ENCODE measurements at regions not wholly inside any gene's neighbourhood (a gene's known extent, or its start where the extent isn't known, plus 50 kb on each side); places are given as distances from the start of the nearest gene placed in this dataset.
A peak's percentile ranks its signal among the peaks of the same experiment; 100 is the strongest.

DNA sequence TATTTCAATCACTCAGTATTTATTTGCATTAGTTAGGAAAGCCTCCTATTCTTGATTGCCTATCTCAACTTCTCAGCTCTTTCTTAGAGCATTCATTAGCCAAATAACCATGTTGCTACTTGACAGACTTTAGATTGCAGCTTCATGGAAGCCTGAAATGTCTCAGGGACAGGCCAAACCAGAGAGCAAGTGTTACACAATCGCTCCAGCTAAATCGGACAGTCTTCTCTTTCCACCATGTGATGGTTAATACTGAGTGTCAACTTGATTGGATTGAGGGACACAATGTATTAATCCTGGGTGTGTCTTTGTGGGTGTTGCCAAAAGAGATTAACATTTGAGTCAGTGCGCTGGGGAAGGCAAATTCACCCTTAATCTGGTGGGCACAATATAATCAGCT is 106.5 kb upstream of the DRD2 start:
- DNase-seq (ENCODE audit: low spot score) = no peak

DNA sequence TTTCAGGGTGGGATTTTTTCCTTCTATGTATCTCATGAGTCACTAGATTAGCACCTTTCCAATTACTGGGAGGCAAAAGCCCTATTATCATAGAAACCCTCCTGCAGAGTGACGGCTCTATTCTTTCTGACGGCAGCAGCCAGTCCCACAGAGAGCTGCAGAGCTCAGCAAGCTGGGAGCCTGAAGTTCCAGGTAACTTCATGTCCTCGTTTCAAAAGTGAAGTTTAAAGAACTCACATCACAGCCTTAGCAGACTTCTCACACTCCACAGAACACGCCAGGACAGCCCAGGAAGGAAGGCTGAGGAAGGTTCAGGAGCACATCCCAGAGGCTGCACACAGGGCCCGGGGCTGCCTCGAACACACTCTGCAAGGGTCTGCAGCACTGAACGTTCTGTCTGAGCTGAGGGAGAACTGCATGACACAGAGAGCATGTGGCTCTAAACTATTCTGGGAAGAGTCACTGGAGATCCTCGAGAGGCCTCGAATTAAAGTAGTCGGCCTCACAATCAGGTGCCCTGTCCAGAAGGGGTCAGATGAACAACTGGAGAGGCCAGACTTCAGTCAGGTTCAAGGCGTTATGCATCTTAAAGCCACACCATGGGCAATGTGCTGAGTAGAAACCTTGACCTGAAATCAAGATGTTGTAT is 104.2 kb upstream of the DRD2 start:
- DNase-seq (ENCODE audit: low spot score) = no peak

DNA sequence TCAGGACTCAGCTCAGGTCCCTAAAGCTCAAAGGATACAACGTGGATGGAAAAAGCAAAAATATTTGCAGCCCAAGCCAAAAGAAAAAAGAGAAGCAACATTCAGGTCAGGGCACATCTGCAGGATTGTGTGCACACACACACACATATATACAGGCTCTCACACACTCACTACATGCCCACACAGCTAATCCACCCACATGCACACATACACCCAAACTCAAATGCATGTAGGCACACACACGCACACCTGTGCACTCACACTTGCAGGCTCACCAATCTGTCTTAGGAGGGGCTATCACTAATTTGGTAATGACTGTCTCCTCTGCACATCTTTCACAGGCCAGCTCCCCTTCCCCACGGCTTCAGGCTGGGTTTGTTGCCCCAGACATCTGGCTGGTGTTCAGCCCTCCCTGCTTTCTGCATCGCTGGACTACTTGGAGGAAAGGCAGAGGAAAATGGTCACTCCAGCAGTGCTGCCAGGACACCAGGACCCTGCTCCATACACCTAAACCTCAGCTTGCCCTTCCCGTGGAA is 103.6 kb upstream of the DRD2 start:
- DNase-seq (ENCODE audit: low spot score) = no peak

DNA sequence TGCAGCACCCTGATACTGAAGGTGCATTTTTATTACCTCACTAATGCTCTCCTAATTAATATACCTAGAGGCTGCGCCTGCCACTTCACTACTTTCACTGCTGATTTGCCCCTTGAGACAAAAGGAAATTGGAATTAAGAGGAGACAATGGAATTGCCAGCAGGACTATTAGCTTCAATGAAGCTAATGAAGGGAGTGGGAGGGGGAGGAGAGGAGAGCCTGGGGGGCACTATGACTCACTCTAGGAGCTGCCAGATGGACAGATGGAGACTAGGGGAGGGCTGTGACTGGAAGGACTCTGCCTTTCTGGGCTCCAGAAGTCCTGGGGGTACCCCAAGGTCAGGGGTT is 102.8 kb upstream of the DRD2 start:
- DNase-seq (ENCODE audit: low spot score) = no peak

DNA sequence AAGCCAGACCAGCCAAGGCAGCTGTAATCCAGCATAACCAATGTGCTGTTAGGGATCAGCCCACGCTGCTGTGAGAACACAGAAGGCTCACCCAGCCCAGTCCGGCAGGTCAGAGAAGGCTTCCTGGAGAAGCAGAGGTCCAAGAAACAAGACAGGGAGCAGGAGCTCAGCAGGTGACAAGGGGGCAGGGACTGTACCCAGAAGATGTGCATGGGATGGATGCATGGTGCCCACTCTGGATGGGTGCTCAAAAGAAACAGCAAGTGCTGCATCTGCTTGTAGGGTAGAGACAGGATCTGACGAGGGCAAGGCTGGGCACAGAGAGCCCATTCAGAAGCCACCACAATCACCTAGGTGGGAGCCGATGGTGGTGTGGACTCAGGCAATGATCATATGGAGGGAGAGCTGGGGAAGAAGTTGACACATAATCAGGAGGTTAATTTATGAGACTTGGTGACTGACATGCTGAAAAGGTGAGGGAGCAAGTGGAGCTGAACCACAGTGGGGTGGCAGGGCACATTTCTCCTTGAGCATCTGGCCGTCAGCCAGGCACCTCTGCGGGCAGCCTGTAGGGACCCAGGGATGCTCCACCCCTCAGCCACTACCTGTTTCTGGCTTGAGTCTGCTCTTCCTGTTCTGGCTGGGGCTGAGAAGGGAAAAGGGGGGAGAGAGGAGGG is 102.3 kb upstream of the DRD2 start:
- no peak for DNase-seq (ENCODE audit: low spot score)

DNA sequence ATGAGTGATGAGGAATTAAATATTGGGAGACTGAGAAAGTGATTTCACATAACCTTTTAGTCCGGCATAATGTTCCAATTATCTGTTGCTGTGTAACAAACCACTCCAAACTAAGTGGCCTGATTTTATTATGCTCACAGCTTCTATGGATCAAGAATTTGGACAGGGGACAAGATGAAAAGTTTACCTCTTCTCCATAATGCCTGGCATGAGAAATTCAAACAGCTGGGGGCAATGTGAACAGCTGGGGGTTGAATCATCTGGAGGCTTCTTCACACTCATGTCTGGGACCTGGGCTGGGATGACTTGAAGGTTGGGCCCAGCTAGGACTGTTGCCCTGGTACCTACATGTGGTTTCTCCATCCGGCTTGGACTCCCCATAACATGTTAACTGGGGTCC is 99.4 kb upstream of the DRD2 start:
- DNase-seq (ENCODE audit: low spot score) = no peak

DNA sequence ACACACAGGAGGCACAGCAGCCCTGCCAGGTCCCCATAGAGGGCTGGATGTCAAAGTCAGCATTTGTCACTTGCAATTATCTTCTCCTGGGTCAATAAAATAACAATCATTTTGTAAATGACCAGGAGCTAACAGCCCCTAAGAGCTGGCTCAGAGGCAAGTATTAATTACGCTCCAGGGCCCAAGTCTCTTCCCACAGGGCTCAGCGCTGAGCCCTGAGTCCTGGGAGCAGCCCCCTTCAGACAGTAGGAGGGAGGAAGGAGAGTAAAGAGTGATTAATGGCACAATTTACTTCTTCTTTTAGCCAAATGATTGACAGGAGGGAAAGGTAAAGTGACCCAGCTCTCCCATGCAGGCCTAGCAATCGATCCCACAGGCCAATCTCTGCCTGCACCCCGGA is 99.0 kb upstream of the DRD2 start:
- DNase-seq (ENCODE audit: low spot score) = no peak

DNA sequence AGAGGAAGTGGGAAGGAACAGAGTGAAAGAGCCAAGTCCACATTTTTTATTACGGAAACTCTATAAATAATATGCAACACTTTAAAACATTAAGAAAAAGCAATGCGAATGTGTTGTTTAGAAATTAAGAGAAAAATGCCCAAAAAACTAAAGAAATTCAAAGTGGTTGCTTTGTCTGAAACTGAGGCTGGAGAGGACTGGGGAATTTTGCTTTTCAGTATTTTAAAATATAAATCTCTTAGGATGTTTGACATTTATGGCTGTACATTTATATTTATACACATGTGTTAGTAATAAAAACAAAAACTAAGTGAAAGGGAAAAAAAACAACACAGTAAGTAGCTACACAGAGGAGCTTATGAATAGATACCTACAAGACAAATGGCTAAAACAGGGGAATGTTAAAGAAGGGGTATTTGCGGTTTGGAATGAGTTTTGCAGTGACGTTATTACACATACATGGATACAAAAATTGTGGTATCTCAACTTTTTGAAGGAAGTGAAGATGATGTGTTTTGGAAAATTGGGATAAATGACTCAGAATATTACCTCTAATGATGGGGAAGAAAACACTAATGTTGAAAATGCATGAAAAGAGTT is 97.0 kb upstream of the DRD2 start:
- DNase-seq (ENCODE audit: low spot score) = no peak

DNA sequence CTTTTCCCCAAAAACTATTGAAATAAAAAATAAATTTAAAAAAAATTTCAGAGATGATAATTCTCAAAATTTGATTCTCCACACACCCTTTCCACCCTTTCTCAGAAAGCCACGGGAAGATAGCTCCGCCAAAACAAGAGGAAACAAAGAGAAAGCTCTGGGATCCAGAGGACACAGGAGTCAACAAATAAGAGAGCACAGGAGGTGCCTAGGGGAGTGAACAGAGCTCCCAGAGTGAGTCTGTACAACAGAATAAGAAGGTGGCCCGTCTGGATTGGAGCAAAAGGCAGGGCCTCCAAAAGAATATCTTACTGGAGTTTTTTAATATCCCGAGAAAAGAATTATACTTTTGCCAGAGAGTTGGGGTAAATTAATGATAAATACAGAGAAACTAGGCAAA is 96.3 kb upstream of the DRD2 start:
- DNase-seq (ENCODE audit: low spot score) = no peak

DNA sequence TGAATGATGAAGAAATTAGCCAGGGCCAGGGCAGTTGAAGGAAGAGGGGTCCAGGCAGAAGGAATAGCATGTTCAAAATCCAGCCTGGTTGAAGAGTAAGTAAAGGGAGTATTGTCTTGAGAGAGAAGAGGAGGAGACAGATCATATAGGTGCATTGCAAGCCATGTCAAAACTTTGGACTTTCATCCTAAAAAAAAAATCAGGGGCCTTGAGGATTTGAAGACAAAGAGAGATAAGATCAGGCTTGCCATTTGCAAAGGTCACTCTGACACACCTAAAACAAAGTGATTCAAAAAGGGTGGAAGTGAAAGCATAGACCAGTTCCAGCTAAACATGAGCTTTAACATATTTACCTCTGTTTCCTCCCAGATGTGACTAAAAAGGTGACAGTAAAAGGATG is 95.7 kb upstream of the DRD2 start:
- DNase-seq (ENCODE audit: low spot score) = no peak

DNA sequence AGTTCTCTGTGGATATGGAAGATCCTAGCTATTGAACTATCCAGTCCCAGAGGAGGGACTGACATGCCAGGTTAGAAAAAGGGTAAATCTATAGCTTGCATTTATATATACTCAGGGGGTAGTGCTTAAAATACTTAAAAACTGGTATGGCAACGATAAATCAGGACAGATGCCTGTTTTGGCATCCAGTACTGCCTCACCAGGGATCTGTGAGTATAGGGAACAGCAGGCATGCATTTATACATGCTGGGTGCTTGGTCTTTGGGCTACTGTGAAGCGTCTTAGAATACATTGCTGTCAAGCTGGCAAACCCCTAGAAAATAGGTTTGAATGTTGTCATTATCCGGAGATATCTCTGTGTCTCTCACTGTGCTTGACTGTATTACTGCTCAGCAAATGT is 94.2 kb upstream of the DRD2 start:
- DNase-seq (ENCODE audit: low spot score) = no peak

DNA sequence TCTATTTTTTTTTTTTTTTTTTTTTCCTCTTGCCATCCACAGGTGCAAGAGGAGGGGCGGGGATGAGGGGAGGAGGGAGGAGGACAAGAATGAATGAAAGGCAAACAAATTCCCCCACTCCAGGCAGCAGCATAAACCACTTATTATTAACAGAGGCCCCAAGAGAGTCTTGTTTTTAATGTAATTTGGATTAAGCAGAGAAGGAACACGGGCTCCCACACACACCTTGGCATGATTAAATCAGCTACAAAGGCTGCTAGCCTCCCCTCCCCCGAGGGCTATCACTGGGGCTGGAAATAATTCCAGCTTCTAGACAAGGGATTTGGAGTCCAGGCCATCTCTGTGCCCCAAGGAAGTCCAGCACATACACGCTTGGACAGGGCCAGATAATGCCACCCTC is 93.4 kb upstream of the DRD2 start:
- DNase-seq (ENCODE audit: low spot score) = no peak

DNA sequence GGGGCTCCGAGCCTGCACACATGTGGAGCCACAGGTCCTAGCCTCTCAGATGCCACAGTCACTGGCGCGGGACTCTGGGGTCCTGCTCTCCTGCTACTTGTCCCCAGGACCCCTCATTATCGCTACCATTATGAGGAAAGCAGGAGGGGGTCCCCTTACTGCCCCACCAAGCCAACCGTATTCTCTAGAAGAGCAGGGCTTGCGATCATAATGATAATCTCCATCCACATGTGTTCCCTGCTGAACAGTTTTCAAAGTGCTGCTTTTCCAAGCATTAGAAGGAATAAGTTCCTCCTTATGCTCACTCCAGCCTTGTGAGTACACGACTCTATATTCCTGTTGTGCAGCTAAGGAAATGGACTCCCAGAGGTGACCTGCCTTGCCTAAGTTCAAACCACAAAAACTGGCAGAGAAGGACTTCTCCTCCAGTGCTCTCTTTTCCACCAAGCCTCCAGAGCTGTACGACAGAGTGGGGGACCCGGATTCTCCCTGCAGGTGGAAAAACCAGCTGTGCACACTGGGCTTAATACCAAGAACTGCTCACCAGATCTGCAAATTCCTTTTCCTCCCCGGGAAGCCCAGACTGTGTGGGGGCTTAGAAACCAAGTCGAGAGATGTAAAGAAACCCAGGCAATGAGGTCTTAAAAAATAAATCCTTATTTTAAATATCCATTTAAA is 92.8 kb upstream of the DRD2 start:
- DNase-seq (ENCODE audit: low spot score) = peak; percentile 72

DNA sequence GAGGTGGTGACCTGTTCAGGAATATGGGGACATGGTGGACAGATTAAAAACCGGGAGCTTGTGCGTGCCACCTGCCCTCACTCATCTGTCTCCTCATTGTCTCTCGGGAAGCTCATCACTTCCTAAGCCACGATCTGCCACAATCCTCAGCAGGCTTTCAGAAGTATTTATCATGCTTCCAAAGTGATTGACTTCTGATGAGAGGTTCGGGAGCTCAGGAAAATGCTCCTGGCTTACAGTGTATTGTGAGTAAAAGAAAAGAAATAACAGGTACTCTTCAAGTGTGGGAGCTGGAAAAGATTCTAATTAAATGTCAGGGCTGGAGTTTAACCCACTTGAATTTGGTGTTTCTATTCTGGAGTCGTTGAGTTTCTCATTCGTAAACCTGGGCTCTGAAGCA is 91.9 kb upstream of the DRD2 start:
- no peak for DNase-seq (ENCODE audit: low spot score)

DNA sequence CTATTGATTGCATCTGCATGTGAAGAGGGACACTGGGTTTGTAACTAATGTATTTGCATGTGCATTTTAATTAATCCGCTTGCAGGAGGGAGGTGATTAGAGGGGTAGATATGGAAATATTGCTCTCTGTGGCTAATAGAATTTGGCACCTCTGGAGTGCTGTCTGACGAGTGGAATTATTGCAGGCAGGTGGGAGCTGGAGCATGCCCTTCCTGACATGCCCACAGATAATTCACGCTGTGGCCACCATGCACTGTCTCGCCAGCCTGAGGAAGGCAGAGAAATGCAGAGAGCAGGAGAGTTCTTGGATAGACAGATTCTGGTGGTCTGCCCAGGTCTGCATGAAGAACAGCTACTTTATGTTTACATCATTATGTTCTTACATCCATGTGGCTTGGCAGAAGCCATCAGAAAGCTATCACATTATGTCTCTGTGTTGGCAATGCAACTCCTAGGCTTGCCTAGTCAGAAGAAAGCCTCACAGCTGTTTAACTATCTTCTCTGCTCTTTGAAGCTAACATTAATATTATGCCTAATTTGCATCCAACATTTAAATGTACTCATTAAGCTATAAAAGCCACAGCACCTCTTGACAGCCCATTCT is 89.4 kb upstream of the DRD2 start:
- no peak for DNase-seq (ENCODE audit: low spot score)

DNA sequence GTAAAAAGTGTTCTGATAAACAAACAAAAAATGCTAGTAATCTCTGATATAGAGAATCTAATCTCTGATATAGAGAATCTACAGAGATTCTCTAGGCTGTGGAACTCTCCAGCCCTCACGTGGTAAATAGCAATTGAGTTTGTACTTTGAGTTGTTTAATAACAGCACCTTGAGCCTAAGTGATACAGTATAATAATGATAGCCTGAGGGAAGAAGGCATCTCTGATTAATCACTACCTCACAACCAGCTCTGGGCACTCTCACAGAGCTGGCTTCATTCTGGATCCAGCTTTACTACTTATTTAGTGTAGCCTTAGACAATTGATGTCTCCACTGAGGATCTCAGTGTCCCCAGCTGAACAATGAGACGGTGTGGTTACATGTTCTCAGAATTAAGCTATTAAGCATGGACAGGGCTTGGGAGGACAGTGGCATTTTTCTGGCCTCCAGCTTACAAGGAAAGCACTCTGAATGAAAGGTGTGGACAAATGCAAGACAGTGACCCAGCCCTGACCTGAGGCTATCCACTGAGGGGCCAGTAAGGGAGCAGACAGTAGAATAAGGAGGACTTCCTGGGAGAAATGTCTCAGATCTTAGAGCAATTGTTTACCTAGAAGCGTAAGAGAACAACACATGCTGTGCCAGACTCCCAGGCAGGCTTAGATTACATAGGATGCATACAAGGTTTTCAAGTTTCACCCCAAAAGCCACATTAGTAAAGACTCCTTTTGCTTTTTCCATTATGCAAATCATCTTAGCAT is 88.7 kb upstream of the DRD2 start:
- no peak for DNase-seq (ENCODE audit: low spot score)

DNA sequence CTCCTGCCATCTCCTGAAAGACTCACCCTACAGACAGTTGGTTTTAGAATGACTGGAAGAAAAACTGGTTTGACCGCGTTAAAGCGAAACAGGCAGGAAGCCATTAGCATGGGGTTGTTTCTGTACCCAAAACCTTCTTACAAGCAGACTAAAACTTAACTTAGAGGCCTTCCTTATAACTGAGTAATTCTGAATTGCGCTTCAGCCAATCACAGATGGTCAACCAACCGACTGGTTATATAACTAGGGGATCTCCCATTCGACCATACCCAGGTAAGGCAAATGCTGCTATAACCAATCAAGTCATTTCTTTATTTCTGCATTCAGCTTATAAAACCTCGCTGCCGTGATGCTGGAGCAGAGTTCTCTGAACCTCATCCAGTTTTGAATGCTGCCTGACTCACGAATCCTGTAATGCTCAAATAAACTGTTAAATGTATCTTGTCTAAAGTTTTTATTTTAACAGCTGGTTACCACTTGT is 87.8 kb upstream of the DRD2 start:
- no peak for DNase-seq (ENCODE audit: low spot score)

DNA sequence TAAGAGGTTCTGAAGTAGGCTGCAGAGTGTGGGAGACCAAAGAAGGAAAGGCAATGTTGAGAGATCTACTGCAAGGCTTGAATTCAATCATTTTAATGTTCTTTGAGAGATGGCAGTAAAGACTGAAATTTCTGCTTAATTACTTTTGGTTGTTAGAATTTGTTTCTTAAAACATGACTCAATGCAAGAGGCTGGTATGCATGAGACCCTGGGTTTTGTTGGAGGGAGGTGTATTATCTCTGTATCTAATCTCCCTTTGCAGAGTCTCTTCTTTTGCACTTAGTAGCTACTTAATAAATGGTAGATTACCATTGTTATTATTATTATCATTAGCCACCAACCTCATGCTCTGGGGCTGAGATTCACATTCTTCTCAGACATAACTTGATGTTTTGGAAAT is 87.4 kb upstream of the DRD2 start:
- no peak for DNase-seq (ENCODE audit: low spot score)

DNA sequence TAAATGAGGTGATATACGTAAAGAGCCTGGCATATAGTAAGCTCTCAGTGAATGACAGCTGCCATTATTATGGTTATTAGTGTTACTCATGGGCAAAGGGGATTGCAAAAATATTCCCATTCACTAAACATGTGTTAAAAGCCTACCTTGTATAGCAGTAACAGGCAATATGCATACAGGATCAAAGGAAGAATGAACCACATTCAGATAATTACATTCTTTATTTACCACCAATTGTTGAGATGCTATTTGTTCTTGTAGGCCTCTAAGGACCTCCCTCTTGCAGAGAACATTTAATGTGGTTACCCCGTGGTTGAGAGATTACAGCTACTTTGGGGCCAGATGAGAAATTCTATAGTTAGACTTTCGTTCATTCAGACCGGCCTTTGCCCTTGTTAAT is 82.7 kb upstream of the DRD2 start:
- DNase-seq (ENCODE audit: low spot score) = no peak

DNA sequence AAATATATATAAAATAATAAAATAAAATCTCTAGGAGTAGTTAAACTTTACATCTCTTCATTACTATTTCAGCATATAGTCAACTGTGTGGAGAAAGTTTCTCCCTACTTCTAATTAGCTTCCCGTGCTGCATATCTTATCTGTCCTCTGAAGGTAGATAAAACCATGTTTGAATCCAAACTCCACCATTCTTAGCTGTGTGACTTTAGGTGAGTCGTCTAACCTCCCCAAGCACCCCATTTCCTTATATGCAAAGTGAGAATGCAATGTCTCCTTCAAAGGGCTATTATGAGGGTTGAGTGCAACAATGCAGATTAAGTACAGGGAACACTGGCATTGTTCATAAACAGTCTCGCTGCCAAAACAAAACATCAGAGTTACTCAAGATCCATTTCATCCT is 80.8 kb upstream of the DRD2 start:
- no peak for DNase-seq (ENCODE audit: low spot score)

DNA sequence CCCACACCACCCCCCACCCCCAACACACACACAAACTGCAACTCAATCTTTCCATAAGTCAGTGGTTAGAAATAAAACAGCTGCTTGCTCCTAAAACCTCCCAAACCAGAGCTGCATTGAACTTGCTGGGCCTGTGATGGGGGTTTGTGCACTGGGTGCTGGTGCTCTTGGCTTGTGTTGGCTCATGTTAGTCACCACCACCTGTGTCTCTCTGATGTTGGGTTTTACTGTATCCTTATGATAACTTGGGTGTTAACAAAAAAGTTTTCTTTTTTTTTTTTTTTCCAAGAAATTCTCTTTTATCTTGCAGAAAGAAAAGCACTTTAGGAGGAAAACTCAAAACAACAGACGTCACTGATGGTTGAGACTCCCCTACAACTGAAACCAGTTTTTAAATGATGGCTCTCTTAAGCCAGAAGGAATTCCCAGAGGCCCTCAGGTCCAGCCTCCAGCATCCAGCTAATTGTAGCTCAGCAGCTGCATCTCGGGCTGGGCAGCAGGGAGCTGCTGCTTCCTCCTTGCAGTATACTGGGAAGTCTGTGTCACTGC is 79.9 kb upstream of the DRD2 start:
- DNase-seq (ENCODE audit: low spot score) = no peak

DNA sequence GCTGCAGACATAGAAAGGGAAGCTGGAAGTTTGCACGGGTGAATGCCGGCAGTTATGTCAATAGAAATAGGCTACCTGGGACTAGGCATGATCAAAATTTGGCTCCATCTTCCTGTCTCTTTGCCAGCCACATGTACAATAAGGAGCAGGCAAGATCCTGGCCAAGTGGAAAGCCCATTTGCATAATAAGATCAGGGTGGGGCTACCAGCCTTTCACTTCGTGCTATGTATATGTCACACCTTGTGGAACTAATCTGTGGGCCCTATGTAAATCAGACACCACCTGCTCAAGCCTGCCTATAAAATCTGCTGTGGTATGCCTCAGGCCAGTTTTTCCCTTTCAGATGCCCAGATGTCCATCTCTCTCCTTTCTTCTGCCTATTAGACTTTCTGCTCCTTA is 79.3 kb upstream of the DRD2 start:
- DNase-seq (ENCODE audit: low spot score) = no peak
